Fibroblast of peridontal ligament (primary cell): ENCODE measurements at regions not wholly inside any gene's neighbourhood (a gene's known extent, or its start where the extent isn't known, plus 50 kb on each side); places are given as distances from the start of the nearest gene placed in this dataset.

ENCODE experiments used
- DNase-seq: peaks from one replicate; pipeline ENCODE4 v3.0.0-alpha.2; 2010; ENCODE audit errors: extremely low read depth

DNA sequence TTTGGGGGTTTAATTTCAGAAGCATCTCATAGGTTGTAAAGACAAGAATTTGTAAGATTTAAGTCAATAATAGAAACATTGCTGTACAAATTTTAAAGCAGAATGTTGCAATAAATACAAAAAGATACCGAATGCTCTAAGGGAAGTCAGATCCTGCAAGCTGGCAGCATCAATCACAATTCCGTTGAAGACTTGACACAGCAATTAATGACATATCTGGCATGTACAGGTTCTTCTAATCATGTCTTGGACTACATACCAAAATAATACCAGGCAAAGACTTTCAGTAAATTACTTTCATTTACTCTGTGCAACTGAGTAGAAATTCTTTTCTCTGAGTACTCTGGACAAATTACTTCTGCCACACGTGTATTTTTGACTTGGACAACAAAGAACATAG, 54.0 kb upstream of the CDIN1 start:
- DNase-seq: no peak

- DNase-seq: no peak
Observed at GRCh38 chr15:36527235-36528162, 51.9 kb upstream of the CDIN1 start.

DNA sequence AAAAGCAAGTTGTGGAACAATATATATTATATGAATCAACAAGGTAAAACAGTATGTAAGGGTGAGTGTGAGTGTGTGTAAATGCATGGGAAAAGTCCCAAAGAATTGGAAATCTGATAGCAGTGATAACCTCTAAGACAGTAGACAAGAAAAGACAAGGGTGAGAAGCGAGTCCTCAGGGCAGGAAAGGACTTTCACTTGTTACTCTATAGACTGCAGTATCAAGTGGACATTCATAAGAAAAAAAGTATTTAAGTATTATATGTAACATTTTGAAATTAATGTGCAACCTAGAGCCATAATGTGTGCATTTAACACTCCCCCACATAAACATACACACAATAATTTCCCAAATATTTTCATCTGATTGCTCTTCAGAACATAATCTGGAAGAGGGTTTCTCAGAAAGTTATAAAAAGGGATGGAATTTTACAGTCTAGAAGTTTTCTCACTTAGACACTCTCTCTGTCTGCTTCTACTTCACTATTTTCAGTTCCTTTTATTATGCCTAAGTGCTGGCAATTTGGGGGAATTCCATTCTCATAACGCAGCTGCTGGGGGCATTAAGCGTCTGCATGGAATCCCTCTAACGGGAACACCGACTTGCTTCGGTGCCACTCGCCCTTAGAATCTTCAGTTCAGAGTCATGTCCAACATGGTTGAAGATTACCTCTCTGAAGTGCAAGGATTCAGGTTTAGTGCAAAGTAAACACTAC, 50.0 kb upstream of the CDIN1 start:
- no peak for DNase-seq
